B cell (primary cell): ENCODE measurements at regions not wholly inside any gene's neighbourhood (a gene's known extent, or its start where the extent isn't known, plus 50 kb on each side); places are given as distances from the start of the nearest gene placed in this dataset.

ENCODE experiments used
- ATAC-seq: fragments of 200-7000 bp; cut with Tn5 transposase; one replicate; pipeline ENCODE4 v1.10.0; 2021; ENCODE audit warnings: low read depth, mild to moderate bottlenecking, moderate number of reproducible peaks, moderate library complexity
- CTCF ChIA-PET: fragments of 350-600 bp; sonication (Branson Sonifier 250); formaldehyde crosslinking; loops from one replicate; lab custom pipeline; 2021; ENCODE audit warnings: antibody characterized with exemption, inconsistent platforms; lab: Charles Lee
- POLR2A ChIA-PET: fragments of 350-600 bp; sonication (Branson Sonifier 250); formaldehyde crosslinking; loops from one replicate; lab custom pipeline; 2021; ENCODE audit warnings: antibody characterized with exemption; lab: Charles Lee
- DNase-seq: peaks from one replicate; pipeline ENCODE4 v3.0.0; 2013
- H2AFZ ChIP-seq: 2 replicates; pipeline ENCODE4 v1.6.1; 2012; ENCODE audit warnings: mild to moderate bottlenecking, low read depth, low read length; ENCODE audit not compliant: insufficient read depth, poor library complexity, severe bottlenecking
- H3K27ac ChIP-seq, 2 donors: 1 replicate in 1 of 2; 2 replicates in 1 of 2; pipeline ENCODE4 v1.5.1; 2012 to 2013; ENCODE audit warnings: low read length in 2 of 2, mild to moderate bottlenecking in 2 of 2, moderate library complexity in 1 of 2
- H3K27me3 ChIP-seq, 4 experiments: fragments of 200-600 bp in 1 of 4; sonication (generic) in 1 of 4; replicated peaks in 1 of 4; 1 replicate in 2 of 4; 2 replicates in 2 of 4; pipeline versions ENCODE4 v1.6.1 to v1.7.0; 2013 to 2016; ENCODE audit warnings: low read length in 3 of 4, mild to moderate bottlenecking in 2 of 4, mixed read lengths in 1 of 4, moderate library complexity in 1 of 4; ENCODE audit not compliant: insufficient read depth in 4 of 4, control insufficient read depth in 3 of 4; ENCODE audit errors: control extremely low read depth in 1 of 4
- H3K36me3 ChIP-seq, 2 experiments: replicated peaks in 1 of 2; 1 replicate in 1 of 2; 2 replicates in 1 of 2; pipeline versions ENCODE4 v1.6.1 to v1.7.1; 2013; ENCODE audit warnings: low read length in 1 of 2; ENCODE audit not compliant: insufficient read depth in 2 of 2, control insufficient read depth in 1 of 2; ENCODE audit errors: control extremely low read depth in 1 of 2, extremely low read depth in 1 of 2
- H3K4me1 ChIP-seq, 2 donors: fragments of 200-600 bp in 1 of 2; sonication (generic) in 1 of 2; 1 replicate in 1 of 2; 2 replicates in 1 of 2; pipeline versions ENCODE4 v1.5.1 to v1.6.1; 2013 to 2017; ENCODE audit warnings: low read length in 2 of 2; ENCODE audit not compliant: control insufficient read depth in 2 of 2, insufficient read depth in 2 of 2
- H3K4me2 ChIP-seq: replicated peaks from 2 replicates; pipeline ENCODE3; 2012; ENCODE audit warnings: mild to moderate bottlenecking, low read depth, low read length; ENCODE audit not compliant: poor library complexity, severe bottlenecking
- H3K4me3 ChIP-seq, 5 experiments: fragments of 200-600 bp in 1 of 5; sonication (generic) in 1 of 5; 1 replicate in 3 of 5; 2 replicates in 2 of 5; pipeline versions ENCODE4 v1.5.1 to v1.7.0; 2011 to 2016; ENCODE audit warnings: low read length in 4 of 5, mild to moderate bottlenecking in 4 of 5, low read depth in 2 of 5, control low read depth in 1 of 5, moderate library complexity in 1 of 5; ENCODE audit not compliant: insufficient read depth in 1 of 5; ENCODE audit errors: control extremely low read depth in 1 of 5, extremely low read depth in 1 of 5
- H3K79me2 ChIP-seq: fragments of 200-600 bp; sonication (generic); one replicate; pipeline ENCODE4 v1.6.0; 2016; ENCODE audit warnings: low read length; ENCODE audit not compliant: control insufficient read depth, insufficient read depth
- H3K9ac ChIP-seq: fragments of 200-600 bp; sonication (generic); 2 replicates; pipeline ENCODE4 v1.6.1; 2017; ENCODE audit warnings: mild to moderate bottlenecking, low read length, moderate library complexity
- H3K9me3 ChIP-seq, 3 donors: one replicate each; pipeline versions ENCODE4 v1.6.1 to v1.7.1; 2013; ENCODE audit warnings: low read length in 2 of 3; ENCODE audit not compliant: control insufficient read depth in 2 of 3, insufficient read depth in 1 of 3; ENCODE audit errors: control extremely low read depth in 1 of 3
- H4K20me1 ChIP-seq: 2 replicates; pipeline ENCODE4 v1.6.0; 2012; ENCODE audit warnings: mild to moderate bottlenecking, low read length; ENCODE audit not compliant: insufficient read depth, control insufficient read depth, poor library complexity, severe bottlenecking
- H3K27ac Mint-ChIP-seq: one replicate; pipeline ENCODE4 v1.8.0; 2021; ENCODE audit warnings: mixed read lengths
- H3K27me3 Mint-ChIP-seq: one replicate; pipeline ENCODE4 v1.8.0; 2021; ENCODE audit warnings: mixed read lengths
- H3K4me1 Mint-ChIP-seq: one replicate; pipeline ENCODE4 v1.8.0; 2021; ENCODE audit warnings: mixed read lengths
- H3K4me3 Mint-ChIP-seq: one replicate; pipeline ENCODE4 v1.8.0; 2021; ENCODE audit warnings: mixed read lengths
- H3K9me3 Mint-ChIP-seq: one replicate; pipeline ENCODE4 v1.8.0; 2022; ENCODE audit warnings: mixed read lengths; ENCODE audit not compliant: insufficient read depth
- EZH2 ChIP-seq: IDR thresholded peaks from 2 replicates; pipeline ENCODE4 v1.6.1; 2012; ENCODE audit warnings: borderline replicate concordance, low read depth, mild to moderate bottlenecking, moderate library complexity, low read length; ENCODE audit not compliant: insufficient read depth, poor library complexity, severe bottlenecking
- WGBS: methylation state at CpG from one replicate; pipeline ENCODE4 v1.1.5; 2013; ENCODE audit warnings: missing lambda C conversion rate; ENCODE audit not compliant: insufficient coverage; 5-methylcytosine and 5-hydroxymethylcytosine counted together
- intact Hi-C: fragments of 100-400 bp; cut with micrococcal nuclease; formaldehyde crosslinking; loops from one replicate; pipeline ENCODE4 v1.10.0; 2022
- TF ChIP-seq, protein P1 (sequence below): fragments of 200-600 bp; IDR thresholded peaks from one replicate; pipeline ENCODE4 v1.8.0; 2022; ENCODE audit warnings: antibody characterized with exemption, mild to moderate bottlenecking

DNA sequence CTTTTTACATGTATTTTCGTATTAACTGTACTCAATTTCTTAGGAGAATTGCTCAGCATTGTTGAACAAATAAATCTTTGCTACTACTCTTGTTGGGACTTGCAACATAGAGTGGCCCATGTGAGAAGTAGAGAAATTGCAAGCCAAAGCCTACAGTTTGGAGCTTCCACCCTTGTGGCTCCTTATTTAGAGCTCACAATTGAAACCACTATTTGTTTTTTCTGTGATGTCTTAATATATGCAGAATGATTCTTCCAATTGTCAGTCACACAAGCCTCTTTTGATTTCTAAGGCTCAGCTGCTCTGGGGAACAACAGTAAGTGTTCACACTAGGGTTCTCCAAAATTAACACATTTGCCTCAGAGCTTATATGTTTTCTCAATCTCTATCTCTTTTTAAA is 60.2 kb upstream of the GALNT13 start:
- H3K9me3 ChIP-seq: peaks cover 0 to 4% (median 0%) of the 10 kb centered on the region in 3 donors
- no peak for DNase-seq
- no peak overlapping the region for H3K4me3 ChIP-seq
- H3K79me2 ChIP-seq: no peaks in the 10 kb centered on the region
- H3K4me1 ChIP-seq: no peaks in the 10 kb centered on the region
- H3K36me3 ChIP-seq: no peaks in the 10 kb centered on the region
- no peaks in the 10 kb centered on the region for H3K4me1 Mint-ChIP-seq
- TF ChIP-seq, protein P1, sequence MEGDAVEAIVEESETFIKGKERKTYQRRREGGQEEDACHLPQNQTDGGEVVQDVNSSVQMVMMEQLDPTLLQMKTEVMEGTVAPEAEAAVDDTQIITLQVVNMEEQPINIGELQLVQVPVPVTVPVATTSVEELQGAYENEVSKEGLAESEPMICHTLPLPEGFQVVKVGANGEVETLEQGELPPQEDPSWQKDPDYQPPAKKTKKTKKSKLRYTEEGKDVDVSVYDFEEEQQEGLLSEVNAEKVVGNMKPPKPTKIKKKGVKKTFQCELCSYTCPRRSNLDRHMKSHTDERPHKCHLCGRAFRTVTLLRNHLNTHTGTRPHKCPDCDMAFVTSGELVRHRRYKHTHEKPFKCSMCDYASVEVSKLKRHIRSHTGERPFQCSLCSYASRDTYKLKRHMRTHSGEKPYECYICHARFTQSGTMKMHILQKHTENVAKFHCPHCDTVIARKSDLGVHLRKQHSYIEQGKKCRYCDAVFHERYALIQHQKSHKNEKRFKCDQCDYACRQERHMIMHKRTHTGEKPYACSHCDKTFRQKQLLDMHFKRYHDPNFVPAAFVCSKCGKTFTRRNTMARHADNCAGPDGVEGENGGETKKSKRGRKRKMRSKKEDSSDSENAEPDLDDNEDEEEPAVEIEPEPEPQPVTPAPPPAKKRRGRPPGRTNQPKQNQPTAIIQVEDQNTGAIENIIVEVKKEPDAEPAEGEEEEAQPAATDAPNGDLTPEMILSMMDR: no peak
- no peak for TF ChIP-seq EZH2
- no peaks in the 10 kb centered on the region for H3K27me3 ChIP-seq
- no peak overlapping the region for H3K27ac ChIP-seq
- ChIA-PET CTCF (no interaction called here), POLR2A (no interaction called here)
- no peak overlapping the region for H2AFZ ChIP-seq
- no peak overlapping the region for H3K9ac ChIP-seq
- WGBS: no CpG with 5 or more reads among the region's 1 CpG
- H4K20me1 ChIP-seq: no peaks in the 10 kb centered on the region
- H3K4me3 Mint-ChIP-seq: no peak overlapping the region
- no peaks in the 10 kb centered on the region for H3K27me3 Mint-ChIP-seq
- no peak overlapping the region for H3K27ac Mint-ChIP-seq
- peaks cover 4% of the 10 kb centered on the region for H3K9me3 Mint-ChIP-seq
- intact Hi-C loops: no loop called here
- no peak overlapping the region for H3K4me2 ChIP-seq
- no peak for ATAC-seq

DNA sequence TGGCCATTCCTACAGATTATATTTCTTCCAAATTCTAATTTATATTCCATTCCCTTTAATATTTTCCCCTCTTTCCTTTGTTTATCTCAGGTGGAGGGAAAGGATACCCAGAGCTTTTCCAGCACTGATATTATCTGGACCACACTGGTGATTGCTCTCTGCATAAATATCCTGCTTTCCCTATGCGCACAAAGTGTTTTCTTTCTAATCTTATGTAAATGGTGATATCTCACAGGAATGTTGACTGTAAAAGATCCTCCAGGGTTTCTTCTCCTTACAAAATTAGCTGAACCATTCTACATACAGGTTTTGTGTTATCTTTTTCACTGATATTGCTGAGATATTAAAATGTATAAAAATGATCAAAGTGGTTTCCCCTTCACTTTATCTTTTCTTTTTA is 59.1 kb upstream of the GALNT13 start:
- DNase-seq: no peak
- Histone ChIP-seq H3K36me3 (no peaks in the 10 kb centered on the region), H2AFZ (no peak overlapping the region), H3K79me2 (no peaks in the 10 kb centered on the region), H3K9ac (no peak overlapping the region), H3K27me3 (no peaks in the 10 kb centered on the region), H3K9me3 (peaks cover 0 to 4% (median 0%) of the 10 kb centered on the region in 3 donors), H3K27ac (no peak overlapping the region), H4K20me1 (no peaks in the 10 kb centered on the region), H3K4me1 (no peaks in the 10 kb centered on the region), H3K4me3 (no peak overlapping the region), H3K4me2 (no peak overlapping the region)
- no peaks in the 10 kb centered on the region for H3K4me1 Mint-ChIP-seq
- no peak for TF ChIP-seq EZH2
- TF ChIP-seq, protein P1: no peak
- H3K27me3 Mint-ChIP-seq: no peaks in the 10 kb centered on the region
- peaks cover 4% of the 10 kb centered on the region for H3K9me3 Mint-ChIP-seq
- no CpG with 5 or more reads among the region's 1 CpG for WGBS
- ChIA-PET POLR2A (no interaction called here), CTCF (no interaction called here)
- ATAC-seq: no peak
- H3K27ac Mint-ChIP-seq: no peak overlapping the region
- no peak overlapping the region for H3K4me3 Mint-ChIP-seq
- intact Hi-C loops: no loop called here
